Stomach (tissue), 4 donors: ENCODE measurements at regions not wholly inside any gene's neighbourhood (a gene's known extent, or its start where the extent isn't known, plus 50 kb on each side); places are given as distances from the start of the nearest gene placed in this dataset.

Source experiments
- POLR2A ChIP-seq, 4 donors: fragments of 450-650 bp; IDR thresholded peaks; one replicate each; pipeline ENCODE4 v1.6.1; 2016; ENCODE audit warnings: antibody characterized with exemption in 4 of 4, control low read depth in 2 of 4, mild to moderate bottlenecking in 1 of 4, moderate library complexity in 1 of 4
- TF ChIP-seq, protein P1 (sequence below), 7 experiments: fragments of 450-650 bp in 4 of 7; fragments of 200-600 bp in 3 of 7; sonication (generic) in 3 of 7; IDR thresholded peaks; one replicate each; pipeline ENCODE4 v1.5.1; 2016 to 2019; ENCODE audit warnings: antibody characterized with exemption in 7 of 7, control low read depth in 2 of 7, mild to moderate bottlenecking in 1 of 7

DNA sequence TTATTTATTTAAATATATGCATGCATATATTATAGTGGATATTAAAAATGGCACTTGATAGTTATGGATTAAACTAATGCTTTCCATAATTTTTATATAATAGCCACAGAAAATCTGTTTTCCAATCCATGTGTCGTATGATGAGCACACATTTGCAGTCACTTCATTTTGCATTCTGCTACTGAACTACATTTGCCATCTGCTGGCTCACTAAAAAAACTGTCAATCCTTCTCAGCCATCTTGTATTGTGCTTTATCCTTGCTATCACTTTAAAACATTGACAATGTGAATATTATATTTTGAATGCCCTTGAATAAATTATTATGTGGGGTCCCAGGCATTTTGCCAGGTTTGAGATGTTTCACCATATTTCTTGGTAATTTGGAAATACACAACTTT, 586.6 kb downstream of the DNAH5 start:
- no peak for TF ChIP-seq POLR2A (IDR thresholded peaks at IDR 0.05)
- TF ChIP-seq, protein P1, sequence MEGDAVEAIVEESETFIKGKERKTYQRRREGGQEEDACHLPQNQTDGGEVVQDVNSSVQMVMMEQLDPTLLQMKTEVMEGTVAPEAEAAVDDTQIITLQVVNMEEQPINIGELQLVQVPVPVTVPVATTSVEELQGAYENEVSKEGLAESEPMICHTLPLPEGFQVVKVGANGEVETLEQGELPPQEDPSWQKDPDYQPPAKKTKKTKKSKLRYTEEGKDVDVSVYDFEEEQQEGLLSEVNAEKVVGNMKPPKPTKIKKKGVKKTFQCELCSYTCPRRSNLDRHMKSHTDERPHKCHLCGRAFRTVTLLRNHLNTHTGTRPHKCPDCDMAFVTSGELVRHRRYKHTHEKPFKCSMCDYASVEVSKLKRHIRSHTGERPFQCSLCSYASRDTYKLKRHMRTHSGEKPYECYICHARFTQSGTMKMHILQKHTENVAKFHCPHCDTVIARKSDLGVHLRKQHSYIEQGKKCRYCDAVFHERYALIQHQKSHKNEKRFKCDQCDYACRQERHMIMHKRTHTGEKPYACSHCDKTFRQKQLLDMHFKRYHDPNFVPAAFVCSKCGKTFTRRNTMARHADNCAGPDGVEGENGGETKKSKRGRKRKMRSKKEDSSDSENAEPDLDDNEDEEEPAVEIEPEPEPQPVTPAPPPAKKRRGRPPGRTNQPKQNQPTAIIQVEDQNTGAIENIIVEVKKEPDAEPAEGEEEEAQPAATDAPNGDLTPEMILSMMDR (IDR thresholded peaks at IDR 0.05) = no peak
